Activated naive CD4-positive, alpha-beta T cell treated with anti-CD3 and anti-CD28 coated beads for 36 hours (primary cell): ENCODE measurements at regions not wholly inside any gene's neighbourhood (a gene's known extent, or its start where the extent isn't known, plus 50 kb on each side); places are given as distances from the start of the nearest gene placed in this dataset.
"Not testable (repeated sequence)": the region's sequence is repeated elsewhere in the genome, so short reads cannot be mapped to it uniquely, and the experiment has no call there.

Experiments used
- CTCF ChIA-PET: fragments of 350-600 bp; sonication (Branson Sonifier 250); formaldehyde crosslinking; loops from one replicate; lab custom pipeline; 2021; ENCODE audit warnings: antibody characterized with exemption; lab: Charles Lee
- DNase-seq: peaks from one replicate; pipeline ENCODE4 v3.0.0-alpha.2; 2020
- H3K27ac Mint-ChIP-seq: one replicate; pipeline ENCODE4 v1.8.0; 2021; ENCODE audit warnings: mild to moderate bottlenecking, mixed read lengths
- H3K27me3 Mint-ChIP-seq: one replicate; pipeline ENCODE4 v1.8.0; 2021; ENCODE audit warnings: low read depth, mixed read lengths
- H3K36me3 Mint-ChIP-seq: one replicate; pipeline ENCODE4 v1.8.0; 2021; ENCODE audit warnings: low read depth, mixed read lengths
- H3K4me1 Mint-ChIP-seq: one replicate; pipeline ENCODE4 v1.8.0; 2021; ENCODE audit warnings: low read depth, mixed read lengths
- H3K4me3 Mint-ChIP-seq: one replicate; pipeline ENCODE4 v1.8.0; 2021; ENCODE audit warnings: mild to moderate bottlenecking, moderate library complexity, mixed read lengths
- H3K9me3 Mint-ChIP-seq: one replicate; pipeline ENCODE4 v1.8.0; 2021; ENCODE audit warnings: mixed read lengths
- intact Hi-C: fragments of 100-400 bp; cut with micrococcal nuclease; formaldehyde crosslinking; loops from one replicate; pipeline ENCODE4 v1.15.1; 2023

DNA sequence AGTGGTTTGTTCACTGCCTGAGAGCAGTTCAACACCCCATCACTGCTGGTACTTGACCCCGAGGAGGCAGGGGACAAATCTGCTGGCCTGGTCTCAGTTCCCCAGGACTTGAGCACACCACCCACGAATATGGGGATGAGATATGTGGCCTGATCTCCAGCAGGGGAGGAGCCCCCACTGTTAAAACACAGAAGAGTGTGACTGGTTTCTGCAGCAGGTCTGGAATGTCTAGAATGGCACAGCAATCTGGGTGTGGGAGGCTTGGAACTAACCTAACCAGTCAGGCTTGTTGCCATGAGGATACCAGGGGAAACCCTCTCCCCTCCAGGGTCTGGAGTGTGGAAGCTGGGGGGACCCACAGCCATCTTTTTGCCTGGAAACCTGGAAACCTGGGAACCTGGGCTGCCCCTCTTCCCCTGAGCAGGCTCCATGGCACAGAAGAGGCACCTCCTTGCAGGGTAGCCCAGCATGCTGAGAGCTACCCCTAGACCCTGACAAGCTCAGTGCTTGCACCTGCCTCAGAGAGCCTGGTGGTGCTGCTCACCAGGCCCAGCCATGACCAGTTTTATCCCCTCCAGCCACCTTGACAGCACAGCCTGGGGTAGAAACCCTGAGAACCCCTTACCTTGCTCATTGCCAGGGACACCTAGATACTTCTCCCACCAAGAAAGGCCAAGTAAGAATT, 273.8 kb downstream of the LIG4 start:
- no peak overlapping the region for H3K27ac Mint-ChIP-seq
- H3K27me3 Mint-ChIP-seq, result peaks cover 3% of the 10 kb centered on the region
- peaks cover 14% of the 10 kb centered on the region for H3K9me3 Mint-ChIP-seq

DNA sequence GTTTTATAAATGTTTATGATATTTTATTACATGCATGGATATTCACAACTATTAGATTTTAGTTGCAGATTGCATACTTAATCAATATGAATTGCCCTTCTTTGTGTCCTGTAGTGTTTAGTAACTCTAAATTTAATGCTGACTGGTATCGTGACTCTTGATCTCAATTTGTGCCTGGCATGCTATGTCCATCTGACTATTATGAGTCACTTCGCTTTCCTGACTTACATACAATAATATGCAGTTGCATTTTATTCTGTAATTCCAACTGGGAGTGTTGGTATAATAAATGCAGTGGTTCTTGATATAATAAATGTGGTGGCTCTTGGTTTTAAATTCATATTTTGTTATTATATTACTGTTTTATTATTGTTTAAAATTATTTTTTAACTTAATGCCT, 277.5 kb downstream of the LIG4 start:
- peaks cover 8% of the 10 kb centered on the region for H3K9me3 Mint-ChIP-seq
- no peak overlapping the region for H3K27ac Mint-ChIP-seq
- H3K36me3 Mint-ChIP-seq, result no peaks in the 10 kb centered on the region
- intact Hi-C loops, result no loop called here
- CTCF ChIA-PET, result no interaction called here
- no peaks in the 10 kb centered on the region for H3K4me1 Mint-ChIP-seq
- DNase-seq, result no peak
- H3K27me3 Mint-ChIP-seq, result peaks cover 3% of the 10 kb centered on the region
- no peak overlapping the region for H3K4me3 Mint-ChIP-seq

More for the DNA sequence above, 273.8 kb downstream of the LIG4 start:
- intact Hi-C loops, result no loop called here
- CTCF ChIA-PET, result no interaction called here
- Mint-ChIP-seq H3K4me1 (no peaks in the 10 kb centered on the region), H3K36me3 (no peaks in the 10 kb centered on the region), H3K4me3 (no peak overlapping the region)
- no peak for DNase-seq

DNA sequence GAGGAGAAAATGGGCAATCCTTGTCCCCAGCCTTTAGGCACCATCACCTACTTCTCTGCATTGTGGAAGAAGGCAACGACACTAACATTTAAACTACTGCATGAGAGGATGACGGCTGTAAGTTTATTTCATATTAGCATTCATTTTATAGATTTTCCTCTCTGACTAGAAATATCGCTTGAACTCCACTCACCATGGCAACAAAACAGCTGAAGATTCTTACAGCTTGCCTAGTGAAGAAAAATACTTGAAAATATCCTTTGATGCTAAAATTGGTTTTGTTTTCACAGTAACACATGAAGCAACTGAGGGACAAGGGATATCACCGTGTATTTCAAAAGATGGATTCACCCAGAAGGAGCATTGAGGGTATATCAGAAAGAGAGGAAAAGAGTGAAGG, 284.3 kb downstream of the LIG4 start:
- no peak overlapping the region for H3K4me3 Mint-ChIP-seq
- CTCF ChIA-PET, result no interaction called here
- H3K4me1 Mint-ChIP-seq, result no peaks in the 10 kb centered on the region
- no peak overlapping the region for H3K27ac Mint-ChIP-seq
- no peaks in the 10 kb centered on the region for H3K27me3 Mint-ChIP-seq
- DNase-seq, result no peak
- no peaks in the 10 kb centered on the region for H3K36me3 Mint-ChIP-seq
- peaks cover 3% of the 10 kb centered on the region for H3K9me3 Mint-ChIP-seq
- intact Hi-C loops, result no loop called here

DNA sequence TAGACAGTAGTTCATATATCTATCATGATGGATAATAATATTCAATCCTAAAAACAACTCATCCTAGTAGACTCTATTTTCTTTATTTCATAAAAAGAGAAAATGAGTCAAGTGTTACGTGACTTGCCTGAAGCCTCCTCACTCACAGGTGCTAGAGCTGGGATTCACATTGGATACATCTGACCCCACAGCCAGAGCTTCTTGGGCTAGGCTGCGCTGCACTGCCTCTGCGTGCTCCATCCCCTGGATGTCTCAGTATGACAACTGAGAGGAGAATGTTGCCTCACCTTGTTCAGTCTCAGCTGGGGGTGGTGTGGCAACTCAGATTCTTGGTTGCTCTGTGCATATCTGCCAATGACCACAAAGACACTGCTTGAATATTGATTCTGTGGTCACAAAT, 286.6 kb downstream of the LIG4 start:
- CTCF ChIA-PET, result no interaction called here
- peaks cover 3% of the 10 kb centered on the region for H3K9me3 Mint-ChIP-seq
- no peak overlapping the region for H3K4me3 Mint-ChIP-seq
- H3K4me1 Mint-ChIP-seq, result no peaks in the 10 kb centered on the region
- H3K36me3 Mint-ChIP-seq, result no peaks in the 10 kb centered on the region
- no peak overlapping the region for H3K27ac Mint-ChIP-seq
- intact Hi-C loops, result no loop called here
- no peaks in the 10 kb centered on the region for H3K27me3 Mint-ChIP-seq
- DNase-seq, result no peak

DNA sequence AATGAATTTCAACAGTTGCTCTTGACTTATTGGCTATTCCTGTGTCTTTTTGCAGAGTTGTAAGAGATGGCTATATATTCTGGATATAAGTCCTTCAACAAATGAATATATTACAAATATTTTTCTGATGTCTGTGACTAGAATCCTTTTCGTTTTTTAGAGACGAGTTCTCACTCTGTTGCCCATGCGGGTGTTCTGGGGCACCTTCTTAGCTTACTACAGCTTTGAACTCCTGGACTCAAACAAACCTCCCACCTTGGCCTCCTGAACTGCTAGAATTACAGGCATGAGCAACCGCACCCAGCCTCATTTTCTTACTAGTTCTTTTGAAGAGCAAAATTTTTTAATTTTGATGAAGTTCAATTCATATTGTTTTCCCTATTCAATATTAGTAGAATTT, 287.8 kb downstream of the LIG4 start:
- CTCF ChIA-PET, result no interaction called here
- no peak for DNase-seq
- Mint-ChIP-seq H3K4me1 (no peaks in the 10 kb centered on the region), H3K4me3 (no peak overlapping the region), H3K27me3 (no peaks in the 10 kb centered on the region), H3K9me3 (peaks cover 3% of the 10 kb centered on the region), H3K27ac (no peak overlapping the region), H3K36me3 (no peaks in the 10 kb centered on the region)
- intact Hi-C loops, result no loop called here

DNA sequence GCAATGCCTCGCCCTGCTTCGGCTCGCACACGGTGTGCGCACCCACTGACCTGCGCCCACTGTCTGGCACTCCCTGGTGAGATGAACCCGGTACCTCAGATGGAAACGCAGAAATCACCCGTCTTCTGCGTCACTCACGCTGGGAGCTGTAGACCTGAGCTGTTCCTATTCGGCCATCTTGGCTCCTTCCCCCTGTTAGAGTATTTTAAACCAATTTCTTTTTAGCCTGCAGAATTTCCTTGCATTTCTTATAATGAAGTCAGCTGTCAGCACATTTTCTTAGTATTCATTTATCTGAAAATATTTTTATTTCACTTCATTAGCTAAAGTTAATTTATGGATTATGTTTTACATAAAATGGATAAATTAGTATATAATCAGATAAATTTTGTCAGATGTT, 288.8 kb downstream of the LIG4 start:
- H3K9me3 Mint-ChIP-seq, H3K27me3 Mint-ChIP-seq, intact Hi-C loops, H3K36me3 Mint-ChIP-seq, CTCF ChIA-PET, DNase-seq, H3K4me3 Mint-ChIP-seq, H3K27ac Mint-ChIP-seq, H3K4me1 Mint-ChIP-seq: not testable (repeated sequence)

DNA sequence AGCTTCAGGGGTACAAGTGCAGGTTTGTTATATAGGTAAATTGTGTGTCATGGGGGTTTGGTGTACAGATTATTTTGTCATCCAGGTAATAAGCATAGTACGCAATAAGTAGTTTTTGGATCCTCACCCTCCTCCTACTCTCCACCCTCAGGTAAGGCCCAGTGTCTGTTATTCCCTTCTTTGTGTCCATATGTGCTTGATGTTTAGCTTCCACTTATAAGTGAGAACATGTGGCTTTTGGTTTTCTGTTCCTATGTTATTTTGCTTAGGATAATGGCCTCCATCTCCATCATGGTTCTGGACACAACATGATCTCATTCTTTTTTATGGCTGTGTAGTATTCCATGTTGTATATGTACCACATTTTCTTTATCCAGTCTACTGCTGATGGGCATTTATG, 298.4 kb downstream of the LIG4 start:
- H3K4me3 Mint-ChIP-seq, H3K27ac Mint-ChIP-seq, H3K27me3 Mint-ChIP-seq, H3K9me3 Mint-ChIP-seq, H3K36me3 Mint-ChIP-seq, intact Hi-C loops, CTCF ChIA-PET, H3K4me1 Mint-ChIP-seq, DNase-seq: not testable (repeated sequence)

DNA sequence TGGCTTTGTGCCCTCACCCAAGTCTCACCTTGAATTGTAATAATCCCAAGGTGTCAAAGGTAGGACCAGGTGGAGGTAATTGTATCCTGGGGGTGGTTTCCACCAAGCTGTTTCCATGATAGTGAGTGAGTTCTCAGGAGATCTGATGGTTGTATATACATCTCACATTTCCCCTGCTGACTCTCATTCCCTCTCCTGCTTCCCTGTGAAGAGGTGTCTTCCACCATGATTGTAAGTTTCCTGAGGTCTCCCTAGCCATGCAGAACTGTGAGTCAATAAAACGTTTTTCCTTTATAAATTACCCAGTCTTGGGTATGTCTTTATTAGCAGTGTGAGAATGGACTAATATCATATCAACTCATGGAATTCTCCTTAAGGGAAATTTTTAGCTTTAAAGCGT, 302.6 kb downstream of the LIG4 start:
- CTCF ChIA-PET, result no interaction called here
- Mint-ChIP-seq H3K36me3 (no peaks in the 10 kb centered on the region), H3K4me3 (no peak overlapping the region), H3K27me3 (no peaks in the 10 kb centered on the region), H3K9me3 (peaks cover 6% of the 10 kb centered on the region), H3K27ac (no peak overlapping the region), H3K4me1 (no peaks in the 10 kb centered on the region)
- no peak for DNase-seq
- intact Hi-C loops, result no loop called here

DNA sequence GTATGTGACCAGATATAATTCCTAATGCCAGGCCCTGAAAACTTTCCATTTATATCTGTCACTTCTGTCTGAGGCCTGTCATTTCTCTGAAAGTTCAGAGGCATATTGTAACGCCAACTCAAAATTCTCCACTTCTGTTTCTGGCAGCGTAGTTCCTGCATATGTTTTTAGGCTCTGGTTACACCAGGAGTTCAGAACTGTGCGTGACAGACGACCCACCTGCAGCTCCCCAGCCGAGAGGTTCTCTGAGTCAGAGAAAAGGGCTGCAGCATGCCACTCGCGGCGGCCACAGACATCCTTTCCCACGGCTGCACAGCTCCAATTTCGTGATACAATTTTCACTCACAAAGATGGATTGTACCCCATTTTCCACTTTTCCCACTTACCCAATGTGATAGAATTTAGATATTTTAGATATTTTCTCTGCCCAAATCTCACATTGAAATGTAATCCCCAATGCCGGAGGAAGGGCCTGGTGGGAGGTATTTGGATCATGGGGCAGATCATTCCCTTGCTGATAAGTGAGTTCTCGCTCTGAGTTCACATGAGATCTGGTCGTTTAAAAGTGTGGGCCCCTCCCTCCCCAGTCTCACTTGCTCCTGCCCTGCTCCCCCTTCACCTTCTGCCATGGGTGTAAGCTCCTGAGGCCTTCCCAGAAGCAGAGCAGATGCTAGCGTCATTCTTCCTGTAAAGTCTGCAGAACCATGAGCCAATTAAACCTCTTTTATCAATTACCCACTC, 308.1 kb downstream of the LIG4 start:
- DNase-seq, result no peak
- no peaks in the 10 kb centered on the region for H3K27me3 Mint-ChIP-seq
- H3K4me3 Mint-ChIP-seq, result no peak overlapping the region
- H3K9me3 Mint-ChIP-seq, result peaks cover 3% of the 10 kb centered on the region
- no peaks in the 10 kb centered on the region for H3K4me1 Mint-ChIP-seq
- H3K36me3 Mint-ChIP-seq, result no peaks in the 10 kb centered on the region
- no peak overlapping the region for H3K27ac Mint-ChIP-seq
- CTCF ChIA-PET, result no interaction called here
- intact Hi-C loops, result no loop called here

DNA sequence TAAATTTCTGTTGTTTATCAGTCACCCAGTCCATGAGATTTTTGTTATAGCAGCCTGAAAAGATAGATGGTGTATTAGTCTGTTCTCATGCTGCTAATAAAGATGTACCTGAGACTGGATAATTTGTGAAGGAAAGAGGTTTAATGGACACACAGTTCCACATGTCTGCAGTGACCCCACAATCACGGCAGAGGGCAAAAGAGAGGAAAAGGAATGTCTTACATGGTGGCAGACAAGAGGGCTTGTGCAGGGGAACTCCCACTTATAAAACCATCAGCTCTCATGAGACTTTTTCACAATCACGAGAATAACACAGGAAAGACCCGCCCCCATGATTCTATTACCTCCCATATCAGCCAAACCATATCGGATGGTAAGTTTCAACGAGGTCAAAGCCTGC, 309.2 kb downstream of the LIG4 start:
- H3K27me3 Mint-ChIP-seq, result no peaks in the 10 kb centered on the region
- no peaks in the 10 kb centered on the region for H3K36me3 Mint-ChIP-seq
- no peak for DNase-seq
- CTCF ChIA-PET, result no interaction called here
- no peaks in the 10 kb centered on the region for H3K4me1 Mint-ChIP-seq
- no peak overlapping the region for H3K27ac Mint-ChIP-seq
- peaks cover 3% of the 10 kb centered on the region for H3K9me3 Mint-ChIP-seq
- H3K4me3 Mint-ChIP-seq, result no peak overlapping the region
- intact Hi-C loops, result no loop called here

DNA sequence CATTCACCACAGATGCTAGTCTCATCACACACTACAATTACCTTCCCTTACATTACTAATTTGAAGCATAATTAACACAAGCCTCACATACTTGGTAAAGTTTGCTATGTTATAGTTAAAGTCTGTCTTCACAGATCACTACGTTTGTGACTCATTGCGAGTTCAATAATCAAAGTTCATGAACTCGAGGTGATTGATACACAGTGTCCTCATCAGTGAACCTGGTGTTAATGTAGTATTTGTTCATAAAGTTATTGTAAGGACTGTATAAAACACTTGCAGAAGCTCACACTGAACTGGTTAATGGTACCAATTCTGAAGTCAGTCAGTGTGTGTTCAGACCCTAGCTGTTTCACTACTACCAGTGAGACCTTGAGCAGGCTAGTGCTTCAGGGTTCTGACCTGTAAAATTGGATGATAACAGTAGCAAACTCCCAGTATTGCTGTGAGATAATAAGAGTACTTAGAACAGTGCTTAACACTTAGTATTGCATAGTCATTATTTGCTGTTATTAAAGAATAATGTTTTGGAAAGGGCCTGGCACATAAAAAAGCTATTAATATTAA, 313.3 kb downstream of the LIG4 start:
- Mint-ChIP-seq H3K27me3 (no peaks in the 10 kb centered on the region), H3K4me1 (no peaks in the 10 kb centered on the region)
- CTCF ChIA-PET, result no interaction called here

DNA sequence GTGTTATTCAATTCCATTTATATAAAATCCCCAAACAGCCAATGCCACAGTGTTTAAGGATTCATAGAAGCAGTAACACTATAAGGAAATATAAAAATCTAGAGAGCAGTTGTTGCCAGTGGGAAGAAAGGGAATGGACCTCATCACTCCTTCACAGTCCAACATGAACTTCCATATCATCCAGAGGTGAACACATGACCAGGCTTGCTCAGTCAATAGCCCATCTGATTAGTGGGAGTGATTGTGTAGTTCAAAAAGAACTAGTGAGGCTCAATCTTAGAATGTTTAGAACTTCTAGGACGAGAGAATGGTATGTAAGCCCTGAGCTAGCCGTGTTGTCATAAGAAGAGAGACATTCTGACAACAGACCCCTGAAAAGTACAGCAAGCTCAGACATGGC, 314.1 kb downstream of the LIG4 start:
- no peak overlapping the region for H3K27ac Mint-ChIP-seq
- DNase-seq, result no peak
- no peak overlapping the region for H3K4me3 Mint-ChIP-seq
- intact Hi-C loops, result no loop called here
- H3K9me3 Mint-ChIP-seq, result no peaks in the 10 kb centered on the region
- CTCF ChIA-PET, result no interaction called here
- H3K4me1 Mint-ChIP-seq, result no peaks in the 10 kb centered on the region
- H3K27me3 Mint-ChIP-seq, result no peaks in the 10 kb centered on the region
- H3K36me3 Mint-ChIP-seq, result no peaks in the 10 kb centered on the region

More for the DNA sequence above, 313.3 kb downstream of the LIG4 start:
- Mint-ChIP-seq H3K27ac (no peak overlapping the region), H3K9me3 (no peaks in the 10 kb centered on the region), H3K4me3 (no peak overlapping the region), H3K36me3 (no peaks in the 10 kb centered on the region)
- intact Hi-C loops, result no loop called here
- no peak for DNase-seq

DNA sequence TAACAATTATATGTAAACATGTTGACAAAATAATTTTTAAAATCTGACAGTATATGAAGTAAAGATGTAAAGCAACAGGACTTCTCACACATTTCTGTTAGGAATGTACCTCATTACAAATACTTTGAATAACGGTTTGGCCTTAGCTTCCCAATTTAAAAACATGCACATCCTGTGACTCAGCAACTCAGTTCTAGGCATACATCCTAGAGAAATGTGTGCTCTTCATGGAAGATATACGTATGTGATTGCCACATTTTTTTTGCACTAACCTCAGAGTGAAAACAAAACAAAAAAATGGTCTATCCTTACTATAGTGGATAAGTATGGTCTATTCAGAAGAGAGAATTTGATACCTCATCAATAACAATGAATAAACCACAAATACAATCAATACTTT, 314.6 kb downstream of the LIG4 start:
- CTCF ChIA-PET, result no interaction called here
- H3K27me3 Mint-ChIP-seq, result no peaks in the 10 kb centered on the region
- H3K27ac Mint-ChIP-seq, result no peak overlapping the region
- no peaks in the 10 kb centered on the region for H3K9me3 Mint-ChIP-seq
- no peaks in the 10 kb centered on the region for H3K36me3 Mint-ChIP-seq
- intact Hi-C loops, result no loop called here
- DNase-seq, result no peak
- H3K4me1 Mint-ChIP-seq, result no peaks in the 10 kb centered on the region
- H3K4me3 Mint-ChIP-seq, result no peak overlapping the region
